Gastroesophageal sphincter (tissue), 4 donors: ENCODE measurements at regions not wholly inside any gene's neighbourhood (a gene's known extent, or its start where the extent isn't known, plus 50 kb on each side); places are given as distances from the start of the nearest gene placed in this dataset.

Experiments
- ATAC-seq: fragments of 150-250 bp; one replicate; pipeline ENCODE4 v1.9.1; 2016; ENCODE audit warnings: mild to moderate bottlenecking, moderate library complexity
- H3K27ac ChIP-seq, 4 donors: fragments of 200-600 bp; sonication (generic) in 3 of 4; 1 replicate in 3 of 4; 2 replicates in 1 of 4; pipeline ENCODE4 v1.5.1; 2016 to 2019
- H3K27me3 ChIP-seq: fragments of 200-600 bp; sonication (generic); one replicate; pipeline ENCODE4 v1.5.1; 2019
- H3K36me3 ChIP-seq, 2 donors: fragments of 200-600 bp; sonication (generic); one replicate each; pipeline ENCODE4 v1.5.1; 2019; ENCODE audit warnings: control low read depth in 1 of 2
- H3K4me1 ChIP-seq, 3 donors: fragments of 200-600 bp; sonication (generic); 1 replicate in 2 of 3; 2 replicates in 1 of 3; pipeline ENCODE4 v1.5.1; 2016 to 2019; ENCODE audit warnings: control low read depth in 2 of 3
- H3K4me3 ChIP-seq, 2 donors: fragments of 200-600 bp; sonication (generic); one replicate each; pipeline ENCODE4 v1.5.1; 2019; ENCODE audit warnings: mild to moderate bottlenecking in 1 of 2, moderate library complexity in 1 of 2
- H3K9me3 ChIP-seq, 3 donors: fragments of 200-600 bp; sonication (generic); one replicate each; pipeline ENCODE4 v1.5.1; 2017 to 2019; ENCODE audit warnings: control low read depth in 2 of 3
- EP300 ChIP-seq: sonication (generic); formaldehyde crosslinking; IDR thresholded peaks from one replicate; pipeline ENCODE4 v1.6.1; 2017; ENCODE audit warnings: antibody characterized with exemption, mild to moderate bottlenecking
- POLR2A ChIP-seq, 2 donors: fragments of 450-650 bp; IDR thresholded peaks; one replicate each; pipeline ENCODE4 v1.6.1; 2017; ENCODE audit warnings: antibody characterized with exemption in 2 of 2, mild to moderate bottlenecking in 2 of 2, moderate library complexity in 1 of 2
- POLR2AphosphoS5 ChIP-seq: sonication (generic); formaldehyde crosslinking; IDR thresholded peaks from one replicate; pipeline ENCODE4 v1.6.1; 2017; ENCODE audit warnings: antibody characterized with exemption
- WGBS, 2 donors: methylation state at CpG; one replicate each; pipeline ENCODE4 v1.1.5; 2018; ENCODE audit warnings: low coverage in 1 of 2; 5-methylcytosine and 5-hydroxymethylcytosine counted together
- TF ChIP-seq, protein P1 (sequence below), 4 experiments: fragments of 200-600 bp in 2 of 4; fragments of 450-650 bp in 2 of 4; sonication (generic) in 1 of 4; IDR thresholded peaks; one replicate each; pipeline ENCODE4 v1.5.1; 2017 to 2019; ENCODE audit warnings: antibody characterized with exemption in 4 of 4, mild to moderate bottlenecking in 2 of 4, moderate library complexity in 2 of 4

DNA sequence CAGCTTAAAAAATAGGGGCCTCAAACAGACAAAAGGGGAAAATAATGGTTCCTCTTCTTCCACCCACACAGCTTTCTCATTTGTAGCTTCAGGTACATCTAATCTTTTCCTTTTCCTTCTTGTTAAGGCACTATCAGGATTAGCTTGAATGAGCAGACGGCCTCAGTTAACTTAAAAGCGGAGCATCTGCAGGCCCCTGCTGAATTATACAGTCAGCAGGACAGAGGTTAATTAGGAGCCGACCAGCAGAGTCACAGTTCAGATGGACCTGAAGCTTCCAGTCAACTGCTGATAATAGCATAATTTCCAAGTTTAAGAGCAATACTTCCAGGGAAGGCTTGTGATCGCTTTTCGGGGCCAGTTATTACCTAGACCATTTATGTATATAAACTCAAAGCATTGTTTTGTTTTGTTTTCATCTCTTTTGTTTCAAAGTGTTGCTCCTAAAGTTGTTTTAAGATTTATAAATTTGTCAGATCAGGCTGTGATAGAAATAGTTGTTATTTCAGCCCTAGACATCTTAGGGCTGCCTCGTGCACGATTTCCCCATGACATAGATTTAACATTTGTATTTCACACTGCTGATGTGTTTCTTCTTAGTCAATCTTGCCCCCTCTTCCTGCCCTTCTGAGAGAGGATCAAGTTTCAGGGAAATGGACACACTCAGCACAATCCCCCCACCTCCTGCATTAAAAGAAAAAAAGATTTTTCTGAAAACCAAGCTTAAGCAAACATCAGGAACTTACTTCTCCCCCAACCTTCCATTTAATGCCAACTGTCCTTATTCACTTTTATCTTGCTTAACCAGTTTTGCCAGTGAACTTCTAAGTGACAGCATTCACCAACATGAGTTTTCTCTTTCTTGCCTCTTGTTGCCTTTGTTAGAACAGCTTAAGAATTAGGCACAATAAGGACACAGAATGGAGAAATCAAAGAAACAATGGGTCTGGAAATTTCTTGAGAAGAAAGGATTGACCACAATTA is 449.8 kb downstream of the ARHGEF28 start:
- H3K27me3 ChIP-seq, result no peaks in the 10 kb centered on the region
- 81 to 82% methylated on average over 6 to 7 of the region's 7 CpGs for WGBS, 2 donors

DNA sequence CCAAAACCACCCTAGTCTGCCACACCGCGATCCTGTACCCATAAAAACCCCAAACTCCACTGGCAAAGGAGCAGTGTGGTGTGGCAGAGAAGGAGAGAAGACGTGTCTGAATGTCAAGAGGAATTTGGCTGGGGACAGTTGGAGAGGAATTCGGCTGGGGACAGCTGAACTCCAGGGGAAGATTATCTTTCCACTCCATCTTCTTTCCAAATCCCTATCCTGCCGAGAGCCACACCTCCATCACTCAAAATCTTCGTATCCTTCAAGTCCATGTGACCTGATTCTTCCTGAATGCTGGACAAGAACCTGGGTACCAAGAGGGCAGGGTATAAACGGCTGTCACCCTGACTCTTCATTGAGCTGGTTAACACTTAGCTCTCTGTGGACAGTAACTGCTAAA is 448.1 kb downstream of the ARHGEF28 start:
- H3K36me3 ChIP-seq, result no peaks in the 10 kb centered on the region
- no peak for ATAC-seq
- H3K27ac ChIP-seq, result no peak overlapping the region
- H3K27me3 ChIP-seq, result no peaks in the 10 kb centered on the region
- TF ChIP-seq EP300, result no peak
- TF ChIP-seq POLR2A (IDR thresholded peaks at IDR 0.05), result no peak
- TF ChIP-seq, protein P1, sequence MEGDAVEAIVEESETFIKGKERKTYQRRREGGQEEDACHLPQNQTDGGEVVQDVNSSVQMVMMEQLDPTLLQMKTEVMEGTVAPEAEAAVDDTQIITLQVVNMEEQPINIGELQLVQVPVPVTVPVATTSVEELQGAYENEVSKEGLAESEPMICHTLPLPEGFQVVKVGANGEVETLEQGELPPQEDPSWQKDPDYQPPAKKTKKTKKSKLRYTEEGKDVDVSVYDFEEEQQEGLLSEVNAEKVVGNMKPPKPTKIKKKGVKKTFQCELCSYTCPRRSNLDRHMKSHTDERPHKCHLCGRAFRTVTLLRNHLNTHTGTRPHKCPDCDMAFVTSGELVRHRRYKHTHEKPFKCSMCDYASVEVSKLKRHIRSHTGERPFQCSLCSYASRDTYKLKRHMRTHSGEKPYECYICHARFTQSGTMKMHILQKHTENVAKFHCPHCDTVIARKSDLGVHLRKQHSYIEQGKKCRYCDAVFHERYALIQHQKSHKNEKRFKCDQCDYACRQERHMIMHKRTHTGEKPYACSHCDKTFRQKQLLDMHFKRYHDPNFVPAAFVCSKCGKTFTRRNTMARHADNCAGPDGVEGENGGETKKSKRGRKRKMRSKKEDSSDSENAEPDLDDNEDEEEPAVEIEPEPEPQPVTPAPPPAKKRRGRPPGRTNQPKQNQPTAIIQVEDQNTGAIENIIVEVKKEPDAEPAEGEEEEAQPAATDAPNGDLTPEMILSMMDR (IDR thresholded peaks at IDR 0.05), result no peak
- no peak for TF ChIP-seq POLR2AphosphoS5
- no peaks in the 10 kb centered on the region for H3K4me1 ChIP-seq
- 83 to 93% methylated on average over 3 to 7 of the region's 7 CpGs for WGBS, 2 donors
- H3K4me3 ChIP-seq, result no peak overlapping the region
- H3K9me3 ChIP-seq, result no peaks in the 10 kb centered on the region

More for the DNA sequence above, 449.8 kb downstream of the ARHGEF28 start:
- Histone ChIP-seq H3K36me3 (no peaks in the 10 kb centered on the region), H3K27ac (no peak overlapping the region), H3K4me1 (no peaks in the 10 kb centered on the region), H3K4me3 (no peak overlapping the region), H3K9me3 (no peaks in the 10 kb centered on the region)
- ATAC-seq, result no peak
- TF ChIP-seq POLR2AphosphoS5 (no peak), EP300 (no peak)
- TF ChIP-seq, protein P1 (IDR thresholded peaks at IDR 0.05), result no peak

DNA sequence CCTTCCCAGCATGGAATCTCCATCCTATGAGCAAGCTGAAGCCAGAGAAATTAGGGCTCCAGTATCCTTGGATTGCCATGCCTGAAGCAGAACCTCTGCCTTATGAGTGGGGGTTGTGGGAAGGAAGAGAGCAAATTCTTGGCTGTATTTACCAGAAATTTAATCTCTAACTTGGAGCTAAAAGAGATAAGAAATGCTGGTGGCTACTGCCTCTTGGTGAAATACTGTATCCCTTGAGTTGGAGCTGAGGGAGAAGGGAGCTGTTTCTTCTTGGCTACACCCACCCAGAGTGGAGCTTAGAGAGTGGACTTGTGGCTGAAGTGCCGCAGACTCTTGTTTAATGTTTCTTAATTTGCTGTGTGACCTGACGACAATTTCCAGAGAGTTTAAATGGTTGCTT is 447.3 kb downstream of the ARHGEF28 start:
- TF ChIP-seq, protein P1 (IDR thresholded peaks at IDR 0.05), result no peak
- TF ChIP-seq POLR2A (IDR thresholded peaks at IDR 0.05), result no peak
- no peak for TF ChIP-seq EP300
- no peak for TF ChIP-seq POLR2AphosphoS5
- Histone ChIP-seq H3K4me3 (no peak overlapping the region), H3K27me3 (no peaks in the 10 kb centered on the region), H3K36me3 (no peaks in the 10 kb centered on the region), H3K4me1 (no peaks in the 10 kb centered on the region), H3K9me3 (no peaks in the 10 kb centered on the region), H3K27ac (no peak overlapping the region)
- 50 to 78% methylated on average over 1 to 2 of the region's 2 CpGs for WGBS, 2 donors
- no peak for ATAC-seq

DNA sequence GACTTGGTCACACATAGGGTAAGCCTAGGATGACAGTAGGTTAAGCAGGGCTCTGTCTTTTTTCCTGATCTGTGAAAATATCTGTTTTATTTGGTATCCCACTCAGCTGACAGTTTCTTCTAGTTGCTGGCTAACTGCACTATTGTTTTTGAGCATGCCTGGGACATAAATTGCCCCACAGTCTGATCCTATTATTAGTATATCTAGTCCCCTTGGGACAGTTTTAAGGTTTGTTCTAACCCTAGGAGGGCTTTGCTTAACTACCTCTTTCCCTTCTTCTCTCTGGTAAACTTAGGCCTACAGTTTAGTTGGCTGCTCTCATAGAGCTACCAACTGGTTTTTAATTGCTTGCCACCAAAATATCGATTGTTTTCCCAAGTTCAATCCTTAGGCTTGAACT is 446.6 kb downstream of the ARHGEF28 start:
- no peaks in the 10 kb centered on the region for H3K36me3 ChIP-seq
- no peaks in the 10 kb centered on the region for H3K4me1 ChIP-seq
- no peak overlapping the region for H3K4me3 ChIP-seq
- H3K9me3 ChIP-seq, result no peaks in the 10 kb centered on the region
- 86 to 100% methylated on average over 1 of the region's 1 CpG for WGBS, 2 donors
- no peak for ATAC-seq
- TF ChIP-seq EP300, result no peak
- TF ChIP-seq POLR2A (IDR thresholded peaks at IDR 0.05), result no peak
- TF ChIP-seq POLR2AphosphoS5, result no peak
- TF ChIP-seq, protein P1 (IDR thresholded peaks at IDR 0.05), result no peak
- no peak overlapping the region for H3K27ac ChIP-seq
- no peaks in the 10 kb centered on the region for H3K27me3 ChIP-seq

DNA sequence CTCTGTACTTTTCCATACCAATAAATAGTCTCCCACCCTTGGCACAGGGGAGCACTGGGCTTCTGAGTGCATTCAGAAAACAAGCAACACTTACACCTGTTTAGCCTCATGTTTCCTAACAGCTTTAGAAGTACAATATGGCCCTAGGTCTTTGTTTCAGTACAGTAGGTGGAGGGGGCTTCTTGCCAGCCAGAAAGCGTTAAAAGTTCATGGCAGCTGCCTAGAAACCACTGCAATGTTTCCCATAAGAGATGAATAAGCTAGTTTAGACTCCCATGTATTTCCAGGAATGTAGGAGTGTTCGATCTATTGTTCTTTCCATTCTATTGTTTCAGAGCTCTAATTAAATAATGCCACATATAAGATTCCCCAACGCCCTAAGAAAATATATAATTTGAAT is 444.8 kb downstream of the ARHGEF28 start:
- H3K9me3 ChIP-seq, result no peaks in the 10 kb centered on the region
- no peak overlapping the region for H3K4me3 ChIP-seq
- WGBS, 2 donors, result 90 to 93% methylated on average over 3 of the region's 3 CpGs
- H3K36me3 ChIP-seq, result no peaks in the 10 kb centered on the region
- no peak for TF ChIP-seq POLR2AphosphoS5
- TF ChIP-seq EP300, result no peak
- TF ChIP-seq POLR2A (IDR thresholded peaks at IDR 0.05), result no peak
- TF ChIP-seq, protein P1 (IDR thresholded peaks at IDR 0.05), result no peak
- H3K27me3 ChIP-seq, result no peaks in the 10 kb centered on the region
- no peak overlapping the region for H3K27ac ChIP-seq
- no peak for ATAC-seq
- H3K4me1 ChIP-seq, result no peaks in the 10 kb centered on the region
